HCT116 (cell line): ENCODE measurements at regions not wholly inside any gene's neighbourhood (a gene's known extent, or its start where the extent isn't known, plus 50 kb on each side); places are given as distances from the start of the nearest gene placed in this dataset.

Source experiments
- ATAC-seq: fragments of 200-7000 bp; cut with Tn5 transposase; 2 replicates; pipeline ENCODE4 v1.9.1; 2020; ENCODE audit warnings: mild to moderate bottlenecking, moderate library complexity
- BruUV-seq: library from RNA; stranded (reverse); fragments of 400-500 nt; replicated peaks from 2 replicates; lab custom pipeline; 2021; lab: Mats Ljungman, UMichigan
- CTCF ChIA-PET: fragments of 300-600 bp; sonication (Branson Sonifier 250); formaldehyde crosslinking; loops from one replicate; lab custom pipeline; 2021; ENCODE audit warnings: antibody characterized with exemption; lab: Charles Lee
- POLR2A ChIA-PET: fragments of 300-600, 350-600 bp; sonication (Branson Sonifier 250); formaldehyde crosslinking; loops from one replicate; lab custom pipeline; 2021; ENCODE audit warnings: antibody characterized with exemption; lab: Charles Lee
- RAD21 ChIA-PET, 2 experiments: fragments of 300-600 bp; sonication (Branson Sonifier 250); formaldehyde crosslinking; loops; one replicate each; lab custom pipeline; 2023; ENCODE audit warnings: low total read pairs in 2 of 2; ENCODE audit not compliant: uncharacterized antibody in 2 of 2, unreplicated experiment in 2 of 2, low non-redundant PET in 1 of 2; lab: Charles Lee
- DNase-seq: peaks from one replicate; pipeline ENCODE4 v3.0.0-alpha.2; 2010; ENCODE audit warnings: low read depth, low spot score
- H2AFZ ChIP-seq: fragments of 200-600 bp; shearing (Covaris generic), sonication (generic); 2 replicates; pipeline ENCODE4 v1.6.1; 2017; ENCODE audit warnings: low read depth, mixed run types, mixed read lengths, antibody characterized with exemption, low read length; ENCODE audit not compliant: poor library complexity, severe bottlenecking
- H3K27ac ChIP-seq: 2 replicates; pipeline ENCODE4 v1.5.1; 2012; ENCODE audit warnings: low read depth, low read length
- H3K27me3 ChIP-seq: fragments of 200-600 bp; sonication (generic); 2 replicates; pipeline ENCODE4 v1.6.1; 2016; ENCODE audit warnings: mixed run types, low read length, mixed read lengths; ENCODE audit not compliant: insufficient read depth
- H3K36me3 ChIP-seq, 2 experiments: fragments of 200-500 bp in 1 of 2; fragments of 200-600 bp in 1 of 2; sonication (Bioruptor generic) in 1 of 2; sonication (generic) in 1 of 2; 2 replicates each; pipeline versions ENCODE4 v1.5.1 to v1.6.1; 2014 to 2016; ENCODE audit warnings: low read length in 2 of 2, inconsistent platforms in 1 of 2, mixed read lengths in 1 of 2, mixed run types in 1 of 2; ENCODE audit not compliant: insufficient read depth in 2 of 2, control insufficient read depth in 1 of 2
- H3K4me1 ChIP-seq, 2 experiments: fragments of 200-600 bp in 1 of 2; sonication (generic) in 1 of 2; 2 replicates each; pipeline versions ENCODE4 v1.5.1 to v1.6.1; 2012 to 2017; ENCODE audit warnings: low read length in 2 of 2, inconsistent platforms in 1 of 2, mild to moderate bottlenecking in 1 of 2, mixed read lengths in 1 of 2, mixed run types in 1 of 2, moderate library complexity in 1 of 2; ENCODE audit not compliant: insufficient read depth in 2 of 2, control insufficient read depth in 1 of 2
- H3K4me2 ChIP-seq: fragments of 200-600 bp; sonication (generic); 2 replicates; pipeline ENCODE4 v1.6.1; 2017; ENCODE audit warnings: mixed run types, low read length, mixed read lengths
- H3K4me3 ChIP-seq, 2 experiments: fragments of 200-600 bp in 1 of 2; sonication (generic) in 1 of 2; replicated peaks in 1 of 2; 2 replicates each; pipeline ENCODE4 v1.5.1; 2011 to 2016; ENCODE audit warnings: low read length in 2 of 2, control low read depth in 1 of 2, low read depth in 1 of 2, mild to moderate bottlenecking in 1 of 2, mixed read lengths in 1 of 2, mixed run types in 1 of 2
- H3K79me2 ChIP-seq: fragments of 200-600 bp; sonication (generic); 2 replicates; pipeline ENCODE4 v1.6.1; 2017; ENCODE audit warnings: mild to moderate bottlenecking, mixed run types, low read length, moderate library complexity, mixed read lengths; ENCODE audit not compliant: insufficient read depth
- H3K9ac ChIP-seq: fragments of 200-600 bp; sonication (generic); 2 replicates; pipeline ENCODE4 v1.6.1; 2016; ENCODE audit warnings: low read length, mixed read lengths
- H3K9me2 ChIP-seq: fragments of 200-600 bp; sonication (generic), shearing (Covaris generic); 2 replicates; pipeline ENCODE4 v1.6.1; 2017; ENCODE audit warnings: mixed run types, mild to moderate bottlenecking, moderate library complexity; ENCODE audit not compliant: insufficient read depth
- H3K9me3 ChIP-seq, 2 experiments: fragments of 200-500 bp in 1 of 2; fragments of 200-600 bp in 1 of 2; sonication (Bioruptor generic) in 1 of 2; sonication (generic) in 1 of 2; 2 replicates each; pipeline ENCODE4 v1.6.1; 2014 to 2017; ENCODE audit warnings: low read length in 2 of 2, mixed read lengths in 2 of 2, inconsistent platforms in 1 of 2, low read depth in 1 of 2, mild to moderate bottlenecking in 1 of 2, mixed run types in 1 of 2, moderate library complexity in 1 of 2; ENCODE audit not compliant: control insufficient read depth in 1 of 2, insufficient read depth in 1 of 2
- H4K20me1 ChIP-seq: fragments of 200-600 bp; sonication (generic), shearing (Covaris generic); 2 replicates; pipeline ENCODE4 v1.6.1; 2017; ENCODE audit warnings: mixed run types, mild to moderate bottlenecking, moderate library complexity; ENCODE audit not compliant: insufficient read depth
- CEBPB ChIP-seq: IDR thresholded peaks from 2 replicates; pipeline ENCODE4 v1.6.1; 2012; ENCODE audit warnings: low read depth
- EGR1 ChIP-seq: IDR thresholded peaks from 2 replicates; pipeline ENCODE4 v1.6.1; 2012; ENCODE audit warnings: low read depth
- ELF1 ChIP-seq: IDR thresholded peaks from 2 replicates; pipeline ENCODE4 v1.6.1; 2012; ENCODE audit warnings: low read depth, borderline replicate concordance
- EZH2 ChIP-seq: fragments of 200-600 bp; sonication (generic); IDR thresholded peaks from 2 replicates; pipeline ENCODE4 v1.6.1; 2017; ENCODE audit warnings: antibody characterized with exemption, mixed run types
- EZH2phosphoT487 ChIP-seq: fragments of 200-600 bp; IDR thresholded peaks from 2 replicates; pipeline ENCODE4 v1.6.1; 2018; ENCODE audit warnings: antibody characterized with exemption, borderline replicate concordance
- FOSL1 ChIP-seq: IDR thresholded peaks from 2 replicates; pipeline ENCODE4 v1.6.1; 2012; ENCODE audit warnings: low read depth
- POLR2A ChIP-seq: IDR thresholded peaks from 2 replicates; pipeline ENCODE4 v1.7.0; 2011; ENCODE audit warnings: borderline replicate concordance; ENCODE audit not compliant: insufficient read depth, insufficient read length; ENCODE audit errors: extremely low read depth
- SIN3A ChIP-seq: IDR thresholded peaks from 2 replicates; pipeline ENCODE4 v1.6.1; 2012; ENCODE audit warnings: low read depth
- SP1 ChIP-seq: IDR thresholded peaks from 2 replicates; pipeline ENCODE4 v1.6.1; 2012; ENCODE audit warnings: low read depth
- SRF ChIP-seq: IDR thresholded peaks from 2 replicates; pipeline ENCODE4 v1.6.1; 2012; ENCODE audit warnings: low read depth
- TCF7L2 ChIP-seq: IDR thresholded peaks from 2 replicates; pipeline ENCODE4 v1.7.0; 2011; ENCODE audit warnings: borderline replicate concordance, inconsistent platforms; ENCODE audit not compliant: insufficient read depth, insufficient read length; ENCODE audit errors: extremely low read depth
- ZFX ChIP-seq: fragments of 450-650 bp; IDR thresholded peaks from 2 replicates; pipeline ENCODE4 v1.6.1; 2017
- intact Hi-C: fragments of 100-400 bp; cut with micrococcal nuclease; formaldehyde crosslinking; loops from 2 replicates; pipeline ENCODE4 v1.10.0; 2022
- TF ChIP-seq, protein P1 (sequence below): IDR thresholded peaks from 2 replicates; pipeline ENCODE4 v1.6.1; 2012; ENCODE audit warnings: low read depth

DNA sequence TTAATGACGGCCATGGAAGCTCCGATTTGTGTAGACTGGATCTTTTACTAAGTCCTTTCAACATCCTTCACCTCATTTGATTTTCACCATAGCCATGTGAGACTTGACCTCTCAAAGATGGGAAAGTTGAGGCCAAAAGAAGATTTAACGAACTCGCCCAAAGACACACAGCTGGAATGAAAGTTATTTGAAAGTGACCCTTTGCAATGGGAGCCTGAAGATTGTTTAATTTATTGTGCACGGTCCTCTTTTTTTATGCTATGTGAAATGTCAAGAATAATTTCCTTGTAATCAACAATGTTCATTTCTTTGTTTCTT is 58.0 kb upstream of the COPS8 start:
- Histone ChIP-seq H4K20me1 (no peaks in the 10 kb centered on the region), H3K9me3 (peaks cover 0 to 6% of the 10 kb centered on the region in 2 experiments; a peak in 1 of 4 replicates), H3K27ac (no peak overlapping the region), H2AFZ (no peak overlapping the region)
- POLR2A ChIA-PET, result interaction anchor here (1.0 kb wide), 1 partner anchor 57 kb away, joined by 3 read pairs; no protein-coding TSS in a partner anchor
- intact Hi-C loops, result loop anchor here (1.0 kb wide), 2 partner anchors 514 to 674 kb away; no protein-coding TSS in a partner anchor
- TF ChIP-seq EZH2, result no peak
- TF ChIP-seq POLR2A, result no peak
- TF ChIP-seq EGR1, result no peak
- TF ChIP-seq FOSL1, result no peak
- TF ChIP-seq TCF7L2, result no peak
- no peak for TF ChIP-seq SIN3A
- TF ChIP-seq ELF1, result no peak
- TF ChIP-seq SRF, result no peak
- TF ChIP-seq, all 23 proteins: peak for 0
- ChIA-PET CTCF (interaction anchor here (1.5 to 2.1 kb wide), 3 partner anchors 33 to 515 kb away, joined by 4 to 25 read pairs (median 5); no protein-coding TSS in a partner anchor), RAD21 (interaction anchor here in 1 of 2 experiments (0.8 to 1.3 kb wide), 2 partner anchors 15 to 514 kb away, joined by 3 to 8 read pairs; no protein-coding TSS in a partner anchor)
- no peaks in the 10 kb centered on the region for H3K79me2 ChIP-seq
- H3K4me1 ChIP-seq, result peaks cover 0 to 14% of the 10 kb centered on the region in 2 experiments; a peak in 2 of 4 replicates
- H3K27me3 ChIP-seq, result no peaks in the 10 kb centered on the region
- ATAC-seq (no peak), DNase-seq (no peak)
- H3K9ac ChIP-seq, result no peak overlapping the region
- no peak overlapping the region for H3K4me3 ChIP-seq
- H3K36me3 ChIP-seq, result no peaks in the 10 kb centered on the region
- H3K9me2 ChIP-seq, result no peaks in the 10 kb centered on the region
- no TSS peak for BruUV-seq
- H3K4me2 ChIP-seq, result no peak overlapping the region

DNA sequence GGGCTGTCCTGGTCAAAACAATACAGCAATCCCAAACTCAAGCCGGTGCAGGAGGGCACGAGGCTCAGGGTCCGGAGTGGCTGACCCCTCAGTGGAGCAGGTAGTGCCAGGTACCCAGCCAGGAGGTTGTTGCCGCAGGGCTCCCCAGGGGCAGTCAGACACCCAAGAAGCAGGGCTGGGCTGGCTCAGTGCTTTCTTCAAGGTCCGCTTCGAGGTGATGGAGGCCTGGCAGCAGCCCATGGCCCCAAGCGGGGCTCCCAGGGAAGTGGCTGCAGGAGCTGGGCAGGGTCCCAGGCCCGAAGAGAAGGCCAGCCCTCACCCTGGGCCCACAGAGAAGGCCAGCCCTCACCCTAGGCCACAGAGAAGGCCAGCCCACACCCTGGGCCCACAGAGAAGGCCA is 55.3 kb upstream of the COPS8 start:
- Histone ChIP-seq H3K4me2 (no peak overlapping the region), H2AFZ (no peak overlapping the region), H3K9me3 (no peaks in the 10 kb centered on the region), H3K9me2 (no peaks in the 10 kb centered on the region), H4K20me1 (no peaks in the 10 kb centered on the region), H3K27me3 (0 out of 2 replicates have a peak, but pooled peaks cover 8% of the 10 kb centered on the region), H3K4me1 (peaks cover 0 to 6% of the 10 kb centered on the region in 2 experiments; a peak in 2 of 4 replicates), H3K4me3 (no peak overlapping the region), H3K27ac (no peak overlapping the region), H3K36me3 (no peaks in the 10 kb centered on the region), H3K9ac (no peak overlapping the region), H3K79me2 (no peaks in the 10 kb centered on the region)
- ChIA-PET POLR2A (no interaction called here), RAD21 (no interaction called here), CTCF (no interaction called here)
- no peak for TF ChIP-seq ELF1
- TF ChIP-seq CEBPB, result no peak
- TF ChIP-seq, protein P1, sequence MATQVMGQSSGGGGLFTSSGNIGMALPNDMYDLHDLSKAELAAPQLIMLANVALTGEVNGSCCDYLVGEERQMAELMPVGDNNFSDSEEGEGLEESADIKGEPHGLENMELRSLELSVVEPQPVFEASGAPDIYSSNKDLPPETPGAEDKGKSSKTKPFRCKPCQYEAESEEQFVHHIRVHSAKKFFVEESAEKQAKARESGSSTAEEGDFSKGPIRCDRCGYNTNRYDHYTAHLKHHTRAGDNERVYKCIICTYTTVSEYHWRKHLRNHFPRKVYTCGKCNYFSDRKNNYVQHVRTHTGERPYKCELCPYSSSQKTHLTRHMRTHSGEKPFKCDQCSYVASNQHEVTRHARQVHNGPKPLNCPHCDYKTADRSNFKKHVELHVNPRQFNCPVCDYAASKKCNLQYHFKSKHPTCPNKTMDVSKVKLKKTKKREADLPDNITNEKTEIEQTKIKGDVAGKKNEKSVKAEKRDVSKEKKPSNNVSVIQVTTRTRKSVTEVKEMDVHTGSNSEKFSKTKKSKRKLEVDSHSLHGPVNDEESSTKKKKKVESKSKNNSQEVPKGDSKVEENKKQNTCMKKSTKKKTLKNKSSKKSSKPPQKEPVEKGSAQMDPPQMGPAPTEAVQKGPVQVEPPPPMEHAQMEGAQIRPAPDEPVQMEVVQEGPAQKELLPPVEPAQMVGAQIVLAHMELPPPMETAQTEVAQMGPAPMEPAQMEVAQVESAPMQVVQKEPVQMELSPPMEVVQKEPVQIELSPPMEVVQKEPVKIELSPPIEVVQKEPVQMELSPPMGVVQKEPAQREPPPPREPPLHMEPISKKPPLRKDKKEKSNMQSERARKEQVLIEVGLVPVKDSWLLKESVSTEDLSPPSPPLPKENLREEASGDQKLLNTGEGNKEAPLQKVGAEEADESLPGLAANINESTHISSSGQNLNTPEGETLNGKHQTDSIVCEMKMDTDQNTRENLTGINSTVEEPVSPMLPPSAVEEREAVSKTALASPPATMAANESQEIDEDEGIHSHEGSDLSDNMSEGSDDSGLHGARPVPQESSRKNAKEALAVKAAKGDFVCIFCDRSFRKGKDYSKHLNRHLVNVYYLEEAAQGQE, result no peak
- no peak for TF ChIP-seq SRF
- no peak for TF ChIP-seq SP1
- TF ChIP-seq EZH2phosphoT487, result no peak
- no peak for TF ChIP-seq ZFX
- no peak for TF ChIP-seq POLR2A
- no peak for TF ChIP-seq EGR1
- BruUV-seq, result no TSS peak
- DNase-seq (no peak), ATAC-seq (no peak)
- intact Hi-C loops, result no loop called here
